Astrocyte (in vitro differentiated cells and primary cell): ENCODE measurements at regions not wholly inside any gene's neighbourhood (a gene's known extent, or its start where the extent isn't known, plus 50 kb on each side); places are given as distances from the start of the nearest gene placed in this dataset.

Experiments used
- DNase-seq: peaks from one replicate; pipeline ENCODE4 v3.0.0-alpha.2; 2010; ENCODE audit warnings: low read depth
- FAIRE-seq: peaks from 2 replicates; lab custom pipeline; 2011; peaks lifted over from hg19 to GRCh38; lab: Jason Lieb, UNC
- H2AFZ ChIP-seq: 2 replicates; pipeline ENCODE4 v1.6.0; 2012; ENCODE audit warnings: low read depth, low read length, inconsistent platforms
- H3K27ac ChIP-seq: 2 replicates; pipeline ENCODE4 v1.5.1; 2011; ENCODE audit warnings: low read depth, low read length, inconsistent platforms
- H3K27me3 ChIP-seq: 2 replicates; pipeline ENCODE4 v1.6.0; 2011; ENCODE audit warnings: low read length, inconsistent platforms; ENCODE audit not compliant: insufficient read depth
- H3K36me3 ChIP-seq: 2 replicates; pipeline ENCODE4 v1.5.1; 2011; ENCODE audit warnings: low read length, inconsistent platforms; ENCODE audit not compliant: insufficient read depth
- H3K4me1 ChIP-seq: 2 replicates; pipeline ENCODE4 v1.5.1; 2011; ENCODE audit warnings: low read length, inconsistent platforms; ENCODE audit not compliant: insufficient read depth
- H3K4me2 ChIP-seq: 2 replicates; pipeline ENCODE4 v1.6.0; 2012; ENCODE audit warnings: low read length, inconsistent platforms
- H3K4me3 ChIP-seq: 2 replicates; pipeline ENCODE4 v1.5.1; 2011; ENCODE audit warnings: low read depth, mild to moderate bottlenecking, low read length, inconsistent platforms; ENCODE audit not compliant: insufficient read depth
- H3K79me2 ChIP-seq: 2 replicates; pipeline ENCODE4 v1.6.0; 2012; ENCODE audit warnings: mild to moderate bottlenecking, low read length, inconsistent platforms; ENCODE audit not compliant: insufficient read depth
- H3K9ac ChIP-seq: 2 replicates; pipeline ENCODE4 v1.6.0; 2012; ENCODE audit warnings: mild to moderate bottlenecking, low read length, inconsistent platforms
- H3K9me3 ChIP-seq: 2 replicates; pipeline ENCODE4 v1.5.1; 2012; ENCODE audit warnings: low read depth, mild to moderate bottlenecking, low read length, inconsistent platforms; ENCODE audit not compliant: insufficient read depth
- H4K20me1 ChIP-seq: 2 replicates; pipeline ENCODE4 v1.6.0; 2012; ENCODE audit warnings: low read length, inconsistent platforms; ENCODE audit not compliant: insufficient read depth
- H3K27ac Mint-ChIP-seq: one replicate; pipeline ENCODE4 v1.8.0; 2021; ENCODE audit warnings: mild to moderate bottlenecking, mixed read lengths; ENCODE audit not compliant: unreplicated experiment
- H3K27me3 Mint-ChIP-seq: one replicate; pipeline ENCODE4 v1.8.0; 2021; ENCODE audit warnings: low read depth, mixed read lengths; ENCODE audit not compliant: unreplicated experiment
- H3K36me3 Mint-ChIP-seq: one replicate; pipeline ENCODE4 v1.8.0; 2021; ENCODE audit warnings: low read depth, mixed read lengths; ENCODE audit not compliant: unreplicated experiment
- H3K4me1 Mint-ChIP-seq: one replicate; pipeline ENCODE4 v1.8.0; 2021; ENCODE audit warnings: low read depth, mixed read lengths; ENCODE audit not compliant: unreplicated experiment
- H3K4me3 Mint-ChIP-seq: one replicate; pipeline ENCODE4 v1.8.0; 2021; ENCODE audit warnings: mild to moderate bottlenecking, moderate library complexity, mixed read lengths; ENCODE audit not compliant: unreplicated experiment
- H3K9me3 Mint-ChIP-seq: one replicate; pipeline ENCODE4 v1.8.0; 2021; ENCODE audit warnings: mild to moderate bottlenecking, mixed read lengths; ENCODE audit not compliant: unreplicated experiment
- EZH2 ChIP-seq: IDR thresholded peaks from 2 replicates; pipeline ENCODE4 v1.6.1; 2012; ENCODE audit warnings: mild to moderate bottlenecking, low read length, inconsistent platforms; ENCODE audit not compliant: insufficient read depth
- TF ChIP-seq, protein P1 (sequence below): IDR thresholded peaks from 2 replicates; pipeline ENCODE4 v1.5.1; 2011; ENCODE audit warnings: low read depth, mild to moderate bottlenecking, inconsistent platforms, low read length, moderate library complexity; ENCODE audit not compliant: insufficient read depth

DNA sequence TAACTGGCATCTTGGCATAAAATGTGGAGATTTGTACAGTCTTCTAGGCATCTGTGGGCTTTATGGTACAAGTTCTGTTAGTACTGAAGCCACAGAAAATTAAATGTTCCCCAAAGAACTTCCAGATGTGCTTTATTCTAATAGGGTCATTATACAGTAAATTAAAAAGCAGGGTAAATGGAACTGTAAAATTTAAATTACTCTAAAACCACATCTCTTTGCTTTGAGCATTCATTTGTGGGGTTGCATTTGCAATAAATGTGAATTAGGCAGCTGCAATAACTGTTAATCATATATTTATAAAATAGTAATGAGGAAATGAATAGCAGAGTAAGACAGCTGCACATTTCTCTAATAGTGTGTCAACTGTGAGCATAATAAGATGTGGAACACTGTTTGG, 151.5 kb downstream of the BUB3 start:
- peaks cover 6% of the 10 kb centered on the region for H3K9me3 Mint-ChIP-seq
- H3K4me1 Mint-ChIP-seq: peaks cover 39% of the 10 kb centered on the region
- peaks cover 23% of the 10 kb centered on the region for H3K4me1 ChIP-seq
- H3K4me3 ChIP-seq: no peak overlapping the region
- H3K27ac ChIP-seq: no peak overlapping the region
- H3K36me3 Mint-ChIP-seq: no peaks in the 10 kb centered on the region
- no peak overlapping the region for H3K4me2 ChIP-seq
- TF ChIP-seq, protein P1, sequence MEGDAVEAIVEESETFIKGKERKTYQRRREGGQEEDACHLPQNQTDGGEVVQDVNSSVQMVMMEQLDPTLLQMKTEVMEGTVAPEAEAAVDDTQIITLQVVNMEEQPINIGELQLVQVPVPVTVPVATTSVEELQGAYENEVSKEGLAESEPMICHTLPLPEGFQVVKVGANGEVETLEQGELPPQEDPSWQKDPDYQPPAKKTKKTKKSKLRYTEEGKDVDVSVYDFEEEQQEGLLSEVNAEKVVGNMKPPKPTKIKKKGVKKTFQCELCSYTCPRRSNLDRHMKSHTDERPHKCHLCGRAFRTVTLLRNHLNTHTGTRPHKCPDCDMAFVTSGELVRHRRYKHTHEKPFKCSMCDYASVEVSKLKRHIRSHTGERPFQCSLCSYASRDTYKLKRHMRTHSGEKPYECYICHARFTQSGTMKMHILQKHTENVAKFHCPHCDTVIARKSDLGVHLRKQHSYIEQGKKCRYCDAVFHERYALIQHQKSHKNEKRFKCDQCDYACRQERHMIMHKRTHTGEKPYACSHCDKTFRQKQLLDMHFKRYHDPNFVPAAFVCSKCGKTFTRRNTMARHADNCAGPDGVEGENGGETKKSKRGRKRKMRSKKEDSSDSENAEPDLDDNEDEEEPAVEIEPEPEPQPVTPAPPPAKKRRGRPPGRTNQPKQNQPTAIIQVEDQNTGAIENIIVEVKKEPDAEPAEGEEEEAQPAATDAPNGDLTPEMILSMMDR: no peak
- TF ChIP-seq EZH2: no peak
- H3K27ac Mint-ChIP-seq: no peak overlapping the region
- FAIRE-seq (no peak), DNase-seq (no peak)
- no peaks in the 10 kb centered on the region for H3K27me3 ChIP-seq
- no peak overlapping the region for H2AFZ ChIP-seq
- H3K27me3 Mint-ChIP-seq: peaks cover 13% of the 10 kb centered on the region
- no peak overlapping the region for H3K9ac ChIP-seq
- no peaks in the 10 kb centered on the region for H3K36me3 ChIP-seq
- no peaks in the 10 kb centered on the region for H3K9me3 ChIP-seq
- no peak overlapping the region for H3K4me3 Mint-ChIP-seq
- H3K79me2 ChIP-seq: no peaks in the 10 kb centered on the region
- no peaks in the 10 kb centered on the region for H4K20me1 ChIP-seq

DNA sequence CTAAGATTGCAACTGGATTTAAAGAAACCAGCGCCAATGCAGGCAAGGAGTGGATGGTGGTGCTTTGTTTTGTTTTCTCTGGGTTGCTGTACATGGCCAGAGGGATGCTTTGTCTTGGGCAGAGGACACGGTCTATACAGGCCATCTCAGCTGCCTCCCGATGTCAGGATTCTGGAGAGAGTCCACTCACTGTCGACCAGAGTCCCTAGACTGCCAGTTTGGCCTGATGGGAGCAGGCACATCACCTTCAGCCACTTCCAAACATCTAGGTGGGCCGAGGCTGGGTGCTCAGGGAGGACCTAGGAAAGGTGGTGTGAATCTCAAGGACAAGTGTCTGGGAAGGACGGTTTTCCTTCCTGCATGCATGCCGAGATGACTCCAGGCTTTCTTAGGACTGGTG, 152.1 kb downstream of the BUB3 start:
- no peaks in the 10 kb centered on the region for H4K20me1 ChIP-seq
- no peak overlapping the region for H3K4me3 ChIP-seq
- no peak overlapping the region for H3K4me2 ChIP-seq
- no peak overlapping the region for H3K9ac ChIP-seq
- Mint-ChIP-seq H3K4me3 (no peak overlapping the region), H3K4me1 (peaks cover 37% of the 10 kb centered on the region), H3K27ac (no peak overlapping the region), H3K36me3 (no peaks in the 10 kb centered on the region), H3K27me3 (peaks cover 13% of the 10 kb centered on the region), H3K9me3 (peaks cover 6% of the 10 kb centered on the region)
- FAIRE-seq (no peak), DNase-seq (no peak)
- H2AFZ ChIP-seq: no peak overlapping the region
- H3K4me1 ChIP-seq: peaks cover 17% of the 10 kb centered on the region
- no peaks in the 10 kb centered on the region for H3K27me3 ChIP-seq
- no peaks in the 10 kb centered on the region for H3K36me3 ChIP-seq
- no peak for TF ChIP-seq EZH2
- TF ChIP-seq, protein P1: no peak
- no peaks in the 10 kb centered on the region for H3K79me2 ChIP-seq
- no peaks in the 10 kb centered on the region for H3K9me3 ChIP-seq
- H3K27ac ChIP-seq: no peak overlapping the region

DNA sequence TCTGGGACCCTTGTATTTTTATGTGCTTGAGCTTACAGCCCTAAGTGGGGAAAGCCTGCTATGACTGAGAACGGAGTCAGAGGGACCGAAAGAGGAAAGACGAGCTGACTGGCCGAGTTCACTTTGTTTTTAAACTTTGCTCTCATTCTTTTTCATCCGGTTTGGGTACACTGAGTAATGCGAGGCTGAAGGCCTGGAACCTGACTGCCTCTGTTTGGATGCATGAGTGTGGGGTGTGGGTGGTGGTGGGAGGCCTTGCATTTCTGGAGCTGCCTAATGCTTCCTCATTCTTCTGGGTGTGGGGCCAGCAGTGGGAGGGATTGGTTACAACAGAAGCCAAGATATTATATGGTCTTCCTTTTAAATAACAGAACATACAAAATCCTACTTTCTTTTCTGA, 155.5 kb downstream of the BUB3 start:
- Histone ChIP-seq H3K27me3 (no peaks in the 10 kb centered on the region), H3K9ac (no peak overlapping the region), H3K36me3 (no peaks in the 10 kb centered on the region), H3K79me2 (no peaks in the 10 kb centered on the region), H3K4me1 (peaks cover 7% of the 10 kb centered on the region), H3K9me3 (no peaks in the 10 kb centered on the region), H3K27ac (peak overlapping the region; percentile 52), H2AFZ (peak overlapping the region; percentile 63), H3K4me2 (peak overlapping the region; percentile 70), H4K20me1 (no peaks in the 10 kb centered on the region), H3K4me3 (no peak overlapping the region)
- TF ChIP-seq, protein P1: no peak
- TF ChIP-seq EZH2: no peak
- FAIRE-seq: no peak
- Mint-ChIP-seq H3K27ac (peak overlapping the region; percentile 85), H3K36me3 (no peaks in the 10 kb centered on the region), H3K4me3 (no peak overlapping the region), H3K9me3 (no peaks in the 10 kb centered on the region), H3K27me3 (peaks cover 13% of the 10 kb centered on the region), H3K4me1 (peaks cover 27% of the 10 kb centered on the region)
- DNase-seq: peak; percentile 74
